Suprapubic skin (tissue), 4 donors: ENCODE measurements at regions not wholly inside any gene's neighbourhood (a gene's known extent, or its start where the extent isn't known, plus 50 kb on each side); places are given as distances from the start of the nearest gene placed in this dataset.
"Not testable (repeated sequence)": the region's sequence is repeated elsewhere in the genome, so short reads cannot be mapped to it uniquely, and the experiment has no call there.

Experiments
- DNase-seq, 2 donors: peaks; one replicate each; pipeline ENCODE4 v3.0.0-alpha.2; 2019; ENCODE audit warnings: low spot score in 2 of 2
- H3K27ac ChIP-seq: fragments of 200-600 bp; sonication (generic); one replicate; pipeline ENCODE4 v1.5.1; 2019
- H3K27me3 ChIP-seq: fragments of 200-600 bp; sonication (generic); one replicate; pipeline ENCODE4 v1.5.1; 2019
- H3K36me3 ChIP-seq: fragments of 200-600 bp; sonication (generic); one replicate; pipeline ENCODE4 v1.5.1; 2019
- H3K4me1 ChIP-seq: fragments of 200-600 bp; sonication (generic); one replicate; pipeline ENCODE4 v1.5.1; 2019
- H3K4me3 ChIP-seq: fragments of 200-600 bp; sonication (generic); one replicate; pipeline ENCODE4 v1.5.1; 2019; ENCODE audit warnings: mild to moderate bottlenecking
- H3K9me3 ChIP-seq: fragments of 200-600 bp; sonication (generic); one replicate; pipeline ENCODE4 v1.5.1; 2019
- CTCF ChIP-seq, 2 donors: fragments of 200-600 bp in 1 of 2; fragments of 450-650 bp in 1 of 2; sonication (generic) in 1 of 2; IDR thresholded peaks; one replicate each; pipeline ENCODE4 v1.5.1; 2016 to 2019; ENCODE audit warnings: antibody characterized with exemption in 2 of 2, mild to moderate bottlenecking in 1 of 2, moderate library complexity in 1 of 2
- EP300 ChIP-seq: sonication (generic); formaldehyde crosslinking; IDR thresholded peaks from one replicate; pipeline ENCODE4 v1.6.1; 2017; ENCODE audit warnings: antibody characterized with exemption
- POLR2A ChIP-seq, 2 donors: fragments of 450-650 bp; IDR thresholded peaks; one replicate each; pipeline ENCODE4 v1.6.1; 2017; ENCODE audit warnings: antibody characterized with exemption in 2 of 2, mild to moderate bottlenecking in 2 of 2, moderate library complexity in 2 of 2
- POLR2AphosphoS5 ChIP-seq, 3 donors: sonication (generic); formaldehyde crosslinking; IDR thresholded peaks; one replicate each; pipeline ENCODE4 v1.6.1; 2017; ENCODE audit warnings: antibody characterized with exemption in 3 of 3
- WGBS: methylation state at CpG from one replicate; pipeline ENCODE4 v1.1.5; 2018; 5-methylcytosine and 5-hydroxymethylcytosine counted together

GRCh38 chr5:87732875-87733768, 320.4 kb upstream of the CCNH start:
- 79% methylated on average over 7 of the region's 7 CpGs for WGBS
- H3K27ac ChIP-seq = no peak overlapping the region
- no peaks in the 10 kb centered on the region for H3K4me1 ChIP-seq
- no peaks in the 10 kb centered on the region for H3K9me3 ChIP-seq
- H3K27me3 ChIP-seq = no peaks in the 10 kb centered on the region
- no peaks in the 10 kb centered on the region for H3K36me3 ChIP-seq
- TF ChIP-seq EP300 (no peak), CTCF (IDR thresholded peaks at IDR 0.05) (no peak), POLR2AphosphoS5 (IDR thresholded peaks at IDR 0.05) (no peak), POLR2A (IDR thresholded peaks at IDR 0.05) (no peak)
- no peak for DNase-seq
- no peak overlapping the region for H3K4me3 ChIP-seq

GRCh38 chr5:87729781-87730180, 317.1 kb upstream of the CCNH start:
- Histone ChIP-seq H3K4me1 (no peaks in the 10 kb centered on the region), H3K27ac (no peak overlapping the region), H3K4me3 (no peak overlapping the region), H3K9me3 (no peaks in the 10 kb centered on the region), H3K36me3 (no peaks in the 10 kb centered on the region), H3K27me3 (no peaks in the 10 kb centered on the region)
- TF ChIP-seq POLR2AphosphoS5 (IDR thresholded peaks at IDR 0.05) = no peak
- TF ChIP-seq POLR2A (IDR thresholded peaks at IDR 0.05) = no peak
- no peak for DNase-seq

GRCh38 chr5:87722286-87722685, 309.6 kb upstream of the CCNH start:
- Histone ChIP-seq H3K36me3 (no peaks in the 10 kb centered on the region), H3K4me3 (no peak overlapping the region), H3K4me1 (no peaks in the 10 kb centered on the region), H3K27ac (no peak overlapping the region), H3K27me3 (no peaks in the 10 kb centered on the region), H3K9me3 (peaks cover 16% of the 10 kb centered on the region)
- no peak for DNase-seq
- WGBS = 78% methylated on average over 3 of the region's 3 CpGs
- TF ChIP-seq EP300 = no peak
- TF ChIP-seq POLR2AphosphoS5 (IDR thresholded peaks at IDR 0.05) = no peak
- no peak for TF ChIP-seq CTCF (IDR thresholded peaks at IDR 0.05)
- TF ChIP-seq POLR2A (IDR thresholded peaks at IDR 0.05) = no peak

DNA sequence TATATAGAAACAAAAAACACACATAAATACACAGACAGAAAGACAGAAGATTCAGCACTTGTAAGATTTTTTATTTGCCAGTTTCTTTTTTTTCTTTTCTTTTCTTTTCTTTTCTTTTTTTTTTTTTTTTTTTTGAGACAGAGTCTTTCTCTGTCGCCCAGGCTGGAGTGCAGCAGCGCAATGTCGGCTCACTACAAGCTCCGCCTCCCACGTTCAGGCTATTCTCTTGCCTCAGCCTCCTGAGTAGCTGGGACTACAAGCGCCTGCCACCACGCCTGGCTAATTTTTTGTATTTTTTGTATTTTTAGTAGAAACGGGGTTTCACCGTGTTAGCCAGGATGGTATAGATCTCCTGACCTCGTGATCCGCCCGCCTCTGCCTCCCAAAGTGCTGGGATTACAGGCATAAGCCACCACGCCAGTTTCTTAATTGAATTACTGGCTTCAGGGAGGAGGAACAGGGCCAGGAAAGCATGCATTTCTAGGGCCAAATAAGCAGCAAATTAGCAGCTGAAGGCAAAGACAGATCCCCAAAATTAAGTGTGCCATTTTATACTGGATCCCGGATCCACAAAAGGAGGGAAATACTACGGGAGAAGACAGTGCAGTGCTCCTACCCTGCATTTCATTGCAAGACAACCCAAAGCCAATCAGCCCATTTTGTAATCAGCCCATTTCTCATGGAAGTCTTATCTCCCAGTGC, 305.6 kb upstream of the CCNH start:
- DNase-seq = not testable (repeated sequence)
- WGBS = 83% methylated on average over 15 of the region's 15 CpGs

GRCh38 chr5:87717761-87718160, 305.0 kb upstream of the CCNH start:
- TF ChIP-seq POLR2A (IDR thresholded peaks at IDR 0.05) (no peak), CTCF (IDR thresholded peaks at IDR 0.05) (no peak), POLR2AphosphoS5 (IDR thresholded peaks at IDR 0.05) (no peak), EP300 (no peak)
- no peak for DNase-seq
- no peaks in the 10 kb centered on the region for H3K27me3 ChIP-seq
- peaks cover 16% of the 10 kb centered on the region for H3K9me3 ChIP-seq
- 84% methylated on average over 2 of the region's 2 CpGs for WGBS
- no peaks in the 10 kb centered on the region for H3K4me1 ChIP-seq
- no peak overlapping the region for H3K4me3 ChIP-seq
- H3K36me3 ChIP-seq = no peaks in the 10 kb centered on the region
- H3K27ac ChIP-seq = no peak overlapping the region

More for the DNA sequence above, 305.6 kb upstream of the CCNH start:
- H3K9me3 ChIP-seq = peaks cover 16% of the 10 kb centered on the region
- not testable (repeated sequence) for H3K27me3 ChIP-seq, H3K4me1 ChIP-seq, H3K36me3 ChIP-seq, H3K27ac ChIP-seq, H3K4me3 ChIP-seq

DNA sequence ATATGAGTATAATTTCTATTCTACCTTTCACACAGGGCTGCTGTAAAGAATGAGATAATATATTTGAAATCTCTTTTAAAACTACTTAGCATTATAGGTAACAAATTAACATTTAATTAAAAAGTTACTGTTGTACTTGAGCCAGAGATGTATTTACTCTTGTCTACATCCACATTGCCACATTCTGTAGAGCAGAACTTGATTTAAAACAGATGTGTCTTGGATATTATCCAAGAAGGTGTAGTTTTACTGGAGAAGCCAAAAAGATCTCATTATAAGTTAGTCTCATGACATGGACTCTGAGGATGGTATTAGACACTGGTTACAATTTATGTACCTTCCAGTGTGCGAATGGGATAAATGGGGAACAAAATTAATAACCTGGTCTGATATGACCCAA, 293.1 kb upstream of the CCNH start:
- Histone ChIP-seq H3K27me3 (no peaks in the 10 kb centered on the region), H3K9me3 (peaks cover 6% of the 10 kb centered on the region), H3K27ac (no peak overlapping the region), H3K36me3 (no peaks in the 10 kb centered on the region), H3K4me3 (no peak overlapping the region), H3K4me1 (no peaks in the 10 kb centered on the region)
- DNase-seq = no peak
- TF ChIP-seq POLR2A (IDR thresholded peaks at IDR 0.05) (no peak), CTCF (IDR thresholded peaks at IDR 0.05) (no peak)
- WGBS = 51% methylated on average over 1 of the region's 1 CpG
